A549 (cell line): ENCODE measurements at regions not wholly inside any gene's neighbourhood (a gene's known extent, or its start where the extent isn't known, plus 50 kb on each side); places are given as distances from the start of the nearest gene placed in this dataset.

ENCODE experiments used
- EP300 ChIP-seq, 2 experiments: fragments of >200 bp; sonication (Bioruptor Twin); formaldehyde crosslinking; IDR thresholded peaks; 2 replicates in 1 of 2; 3 replicates in 1 of 2; pipeline ENCODE4 v1.6.1; 2016 to 2017
- MAX ChIP-seq: IDR thresholded peaks from 2 replicates; pipeline ENCODE4 v1.6.1; 2012
- POLR2A ChIP-seq: IDR thresholded peaks from 2 replicates; pipeline ENCODE4 v1.6.1; 2012; ENCODE audit warnings: mild to moderate bottlenecking, low read length
- RAD21 ChIP-seq, 2 experiments: fragments of >200 bp in 1 of 2; sonication (Bioruptor Twin) in 1 of 2; formaldehyde crosslinking in 1 of 2; IDR thresholded peaks in 1 of 2; conservative IDR thresholded peaks in 1 of 2; 2 replicates in 1 of 2; 3 replicates in 1 of 2; pipeline ENCODE4 v1.6.1; 2012 to 2018; ENCODE audit warnings: inconsistent platforms in 1 of 2
- REST ChIP-seq: fragments of 200-600 bp; sonication (generic); IDR thresholded peaks from 2 replicates; pipeline ENCODE4 v1.6.1; 2016; ENCODE audit warnings: antibody characterized with exemption, mild to moderate bottlenecking, moderate library complexity
- USF2 ChIP-seq: fragments of 450-650 bp; IDR thresholded peaks from 2 replicates; pipeline ENCODE4 v1.6.1; 2014; ENCODE audit warnings: antibody characterized with exemption
- TF ChIP-seq, protein P1 (sequence below): fragments of >200 bp; sonication (Bioruptor Twin); formaldehyde crosslinking; IDR thresholded peaks from 3 replicates; pipeline ENCODE4 v1.5.1; 2016

DNA sequence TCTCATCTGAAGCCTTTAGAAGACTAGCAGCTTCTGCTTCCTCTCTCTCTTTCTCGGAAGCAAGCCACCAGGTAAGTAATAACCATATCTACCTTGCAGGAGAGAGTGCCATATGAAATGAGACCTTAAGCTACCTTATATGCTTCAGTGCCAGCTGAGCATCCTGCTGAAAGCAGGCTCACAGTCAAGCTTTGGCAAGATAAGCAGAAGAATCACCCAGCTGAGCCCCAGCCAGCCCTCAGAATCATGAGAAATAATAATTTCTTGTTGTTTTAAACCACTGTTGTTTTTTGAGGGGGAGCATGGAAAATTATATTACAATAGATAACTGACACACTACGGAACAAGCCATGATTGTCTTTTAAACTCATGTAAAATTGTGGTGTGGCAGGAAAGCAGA lies 514.4 kb downstream of the MBD2 start:
- TF ChIP-seq EP300 (IDR thresholded peaks at IDR 0.05) = no peak
- TF ChIP-seq POLR2A = no peak
- no peak for TF ChIP-seq RAD21 (conservative IDR thresholded peaks at IDR 0.05 in 1 of 2, IDR thresholded peaks at IDR 0.05 in 1 of 2)
- TF ChIP-seq, protein P1, sequence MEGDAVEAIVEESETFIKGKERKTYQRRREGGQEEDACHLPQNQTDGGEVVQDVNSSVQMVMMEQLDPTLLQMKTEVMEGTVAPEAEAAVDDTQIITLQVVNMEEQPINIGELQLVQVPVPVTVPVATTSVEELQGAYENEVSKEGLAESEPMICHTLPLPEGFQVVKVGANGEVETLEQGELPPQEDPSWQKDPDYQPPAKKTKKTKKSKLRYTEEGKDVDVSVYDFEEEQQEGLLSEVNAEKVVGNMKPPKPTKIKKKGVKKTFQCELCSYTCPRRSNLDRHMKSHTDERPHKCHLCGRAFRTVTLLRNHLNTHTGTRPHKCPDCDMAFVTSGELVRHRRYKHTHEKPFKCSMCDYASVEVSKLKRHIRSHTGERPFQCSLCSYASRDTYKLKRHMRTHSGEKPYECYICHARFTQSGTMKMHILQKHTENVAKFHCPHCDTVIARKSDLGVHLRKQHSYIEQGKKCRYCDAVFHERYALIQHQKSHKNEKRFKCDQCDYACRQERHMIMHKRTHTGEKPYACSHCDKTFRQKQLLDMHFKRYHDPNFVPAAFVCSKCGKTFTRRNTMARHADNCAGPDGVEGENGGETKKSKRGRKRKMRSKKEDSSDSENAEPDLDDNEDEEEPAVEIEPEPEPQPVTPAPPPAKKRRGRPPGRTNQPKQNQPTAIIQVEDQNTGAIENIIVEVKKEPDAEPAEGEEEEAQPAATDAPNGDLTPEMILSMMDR = no peak
- TF ChIP-seq REST = no peak
- no peak for TF ChIP-seq MAX
- TF ChIP-seq USF2 = no peak
